DMS79 treated with DMSO at 0.1 percent for 48 hours (cell line): ENCODE measurements at regions not wholly inside any gene's neighbourhood (a gene's known extent, or its start where the extent isn't known, plus 50 kb on each side); places are given as distances from the start of the nearest gene placed in this dataset.
"Not testable (repeated sequence)": the region's sequence is repeated elsewhere in the genome, so short reads cannot be mapped to it uniquely, and the experiment has no call there.

Experiments used
- DNase-seq: peaks from one replicate; lab custom pipeline; 2025; lab: John Stamatoyannopoulos, UW

- DNase-seq: no peak
Observed at GRCh38 chr5:87198010-87198409, 69.7 kb upstream of the RASA1 start.

- DNase-seq: not testable (repeated sequence)
Observed at GRCh38 chr5:87199246-87199645, 68.4 kb upstream of the RASA1 start.

- DNase-seq: not testable (repeated sequence)
Observed at GRCh38 chr5:87199704-87200103, 68.0 kb upstream of the RASA1 start.

DNA sequence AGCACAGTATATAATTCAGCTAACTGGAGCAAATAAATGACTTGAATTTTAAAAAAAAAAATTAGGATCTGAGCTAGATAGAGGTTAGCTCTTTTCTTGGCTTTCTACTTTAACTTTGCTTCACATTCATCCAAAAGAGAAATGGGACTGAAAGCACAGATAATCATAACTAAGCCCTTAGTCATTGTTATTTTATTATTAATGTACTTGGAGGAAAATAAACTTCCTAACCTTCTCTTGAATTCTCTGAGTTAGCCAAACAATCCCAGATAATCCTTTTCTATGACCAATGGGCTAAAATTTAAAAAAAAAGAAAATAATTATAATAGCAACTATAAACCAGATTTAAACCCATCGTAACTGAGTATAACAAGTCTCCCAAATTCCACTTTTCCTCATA is 57.6 kb upstream of the RASA1 start:
- DNase-seq: no peak

- DNase-seq: no peak
Observed at GRCh38 chr5:87210743-87211142, 56.9 kb upstream of the RASA1 start.

GRCh38 chr5:87211676-87212075 is 56.0 kb upstream of the RASA1 start:
- DNase-seq: no peak

- not testable (repeated sequence) for DNase-seq
Observed at GRCh38 chr5:87212183-87212582, 55.5 kb upstream of the RASA1 start.

DNA sequence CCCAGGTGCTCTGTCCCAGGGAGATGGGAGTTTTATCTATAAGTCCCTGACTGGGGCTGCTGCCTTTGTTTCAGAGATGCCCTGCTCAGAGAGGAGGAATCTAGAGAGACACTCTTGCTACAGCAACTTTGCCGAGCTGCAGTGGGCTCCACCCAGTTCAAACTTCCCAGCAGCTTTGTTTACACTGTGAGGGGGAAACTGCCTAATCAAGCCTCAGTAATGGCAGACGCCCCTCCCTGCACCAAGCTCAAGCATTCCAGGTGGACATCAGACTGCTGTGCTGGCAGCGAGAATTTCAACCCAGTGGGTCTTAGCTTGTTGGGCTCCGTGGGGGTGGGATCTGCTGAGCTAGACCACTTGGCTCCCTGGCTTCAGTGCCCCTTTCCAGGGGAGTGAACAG is 50.2 kb upstream of the RASA1 start:
- not testable (repeated sequence) for DNase-seq
